Ectodermal cell (in vitro differentiated cells): ENCODE measurements at regions not wholly inside any gene's neighbourhood (a gene's known extent, or its start where the extent isn't known, plus 50 kb on each side); places are given as distances from the start of the nearest gene placed in this dataset.
"Not testable (repeated sequence)": the region's sequence is repeated elsewhere in the genome, so short reads cannot be mapped to it uniquely, and the experiment has no call there.

Experiments
- H3K27ac ChIP-seq: 2 replicates; pipeline ENCODE4 v1.7.0; 2013; ENCODE audit warnings: mild to moderate bottlenecking, low read depth, low read length; ENCODE audit not compliant: insufficient read depth, poor library complexity, severe bottlenecking
- H3K27me3 ChIP-seq: 2 replicates; pipeline ENCODE4 v1.7.0; 2013; ENCODE audit warnings: mild to moderate bottlenecking, low read length; ENCODE audit not compliant: insufficient read depth, control insufficient read depth, poor library complexity, severe bottlenecking
- H3K36me3 ChIP-seq: one replicate; pipeline ENCODE4 v1.7.0; 2013; ENCODE audit warnings: low read length; ENCODE audit not compliant: control insufficient read depth, insufficient read depth
- H3K4me1 ChIP-seq: one replicate; pipeline ENCODE4 v1.7.0; 2013; ENCODE audit warnings: low read length; ENCODE audit not compliant: control insufficient read depth, insufficient read depth
- H3K4me3 ChIP-seq: 2 replicates; pipeline ENCODE4 v1.7.0; 2013; ENCODE audit warnings: low read depth, low read length, control low read depth; ENCODE audit not compliant: insufficient read depth
- H3K9me3 ChIP-seq: 2 replicates; pipeline ENCODE4 v1.7.0; 2013; ENCODE audit warnings: mild to moderate bottlenecking, low read length, moderate library complexity; ENCODE audit not compliant: control insufficient read depth
- WGBS, 2 experiments: methylation state at CpG; one replicate each; pipeline ENCODE4 v1.1.7; 2013; ENCODE audit warnings: missing lambda C conversion rate in 2 of 2; 5-methylcytosine and 5-hydroxymethylcytosine counted together

DNA sequence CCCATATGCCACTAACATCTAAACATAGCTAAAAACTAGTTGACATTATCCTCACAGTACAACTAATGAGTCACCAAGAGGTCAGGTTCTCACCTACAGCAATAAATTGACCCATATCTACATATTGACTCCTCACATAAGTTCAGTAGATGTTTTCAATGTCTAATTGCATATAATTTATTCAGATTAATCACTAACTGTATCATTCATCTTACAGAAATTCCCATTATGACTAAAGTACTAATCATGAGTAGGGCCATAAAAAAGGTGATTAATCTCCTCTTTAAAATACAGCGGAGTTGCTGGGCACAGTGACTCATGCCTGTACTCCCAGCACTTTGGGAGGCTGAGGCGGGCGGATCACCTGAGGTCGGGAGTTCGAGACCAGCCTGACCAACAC, 82.4 kb upstream of the ST3GAL6 start:
- no peaks in the 10 kb centered on the region for H3K36me3 ChIP-seq
- 84 to 92% methylated on average over 5 of the region's 5 CpGs for WGBS, 2 experiments
- H3K4me1 ChIP-seq = no peaks in the 10 kb centered on the region

DNA sequence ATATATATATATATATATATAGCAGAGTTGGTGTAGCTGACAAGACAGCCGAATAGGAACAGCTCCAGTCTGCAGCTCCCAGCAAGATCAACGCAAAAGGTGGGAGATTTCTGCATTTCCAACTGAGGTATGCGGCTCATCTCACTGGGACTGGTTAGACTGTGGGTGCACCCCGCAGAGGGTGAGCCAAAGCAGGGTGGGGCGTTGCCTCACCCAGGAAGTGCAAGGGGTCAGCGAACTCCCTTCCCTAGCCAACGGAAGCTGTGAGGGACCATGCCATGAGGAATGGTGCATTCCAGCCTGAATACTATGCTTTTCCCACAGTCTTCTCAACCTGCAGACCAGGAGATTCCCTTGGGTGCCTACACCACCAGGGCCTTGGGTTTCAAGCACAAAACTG, 81.7 kb upstream of the ST3GAL6 start:
- H3K27me3 ChIP-seq = no peaks in the 10 kb centered on the region
- no peak overlapping the region for H3K4me3 ChIP-seq
- no peaks in the 10 kb centered on the region for H3K9me3 ChIP-seq
- H3K36me3 ChIP-seq = no peaks in the 10 kb centered on the region
- H3K4me1 ChIP-seq = no peaks in the 10 kb centered on the region
- no peak overlapping the region for H3K27ac ChIP-seq
- 94 to 95% methylated on average over 7 of the region's 7 CpGs for WGBS, 2 experiments

More for the DNA sequence above, 82.4 kb upstream of the ST3GAL6 start:
- Histone ChIP-seq H3K9me3 (no peaks in the 10 kb centered on the region), H3K4me3 (no peak overlapping the region), H3K27me3 (no peaks in the 10 kb centered on the region), H3K27ac (no peak overlapping the region)

DNA sequence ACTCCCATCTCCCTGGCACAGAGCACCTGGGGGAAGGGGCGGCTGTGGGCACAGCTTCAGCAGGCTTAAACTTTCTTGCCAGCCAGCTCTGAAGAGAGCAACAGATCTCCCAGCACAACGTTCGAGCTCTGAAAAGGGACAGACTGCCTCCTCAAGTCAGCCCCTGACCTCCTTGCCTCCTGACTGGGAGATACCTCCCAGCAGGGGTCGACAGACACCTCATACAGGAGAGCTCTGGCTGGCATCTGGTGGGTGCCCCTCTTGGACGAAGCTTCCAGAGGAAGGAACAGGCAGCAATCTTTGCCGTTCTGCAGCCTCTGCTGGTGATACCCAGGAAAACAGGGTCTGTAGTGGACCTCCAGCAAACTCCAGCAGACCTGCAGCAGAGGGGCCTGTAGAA, 80.7 kb upstream of the ST3GAL6 start:
- H3K4me3 ChIP-seq, H3K27ac ChIP-seq: not testable (repeated sequence)
- 89 to 90% methylated on average over 6 of the region's 6 CpGs for WGBS, 2 experiments

DNA sequence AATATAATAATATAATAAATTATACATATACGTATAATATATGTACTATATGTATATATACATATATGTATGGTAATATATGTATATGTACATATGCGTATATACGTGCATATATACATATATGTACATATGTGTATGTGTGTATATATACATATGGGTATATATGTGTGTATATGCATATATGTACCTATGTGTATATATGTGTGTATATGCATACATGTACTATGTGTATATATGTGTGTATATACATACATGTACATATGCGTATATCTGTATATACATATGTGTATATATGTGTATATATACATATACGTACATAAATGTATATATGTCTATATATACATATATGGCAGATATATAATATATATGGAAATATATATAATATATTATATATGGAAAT, 74.8 kb upstream of the ST3GAL6 start:
- no CpG with 5 or more reads among the region's 5 CpGs for WGBS, 2 experiments
- Histone ChIP-seq H3K9me3 (no peaks in the 10 kb centered on the region), H3K27me3 (no peaks in the 10 kb centered on the region)

More for the DNA sequence above, 80.7 kb upstream of the ST3GAL6 start:
- H3K4me1 ChIP-seq, H3K36me3 ChIP-seq, H3K9me3 ChIP-seq, H3K27me3 ChIP-seq: not testable (repeated sequence)

DNA sequence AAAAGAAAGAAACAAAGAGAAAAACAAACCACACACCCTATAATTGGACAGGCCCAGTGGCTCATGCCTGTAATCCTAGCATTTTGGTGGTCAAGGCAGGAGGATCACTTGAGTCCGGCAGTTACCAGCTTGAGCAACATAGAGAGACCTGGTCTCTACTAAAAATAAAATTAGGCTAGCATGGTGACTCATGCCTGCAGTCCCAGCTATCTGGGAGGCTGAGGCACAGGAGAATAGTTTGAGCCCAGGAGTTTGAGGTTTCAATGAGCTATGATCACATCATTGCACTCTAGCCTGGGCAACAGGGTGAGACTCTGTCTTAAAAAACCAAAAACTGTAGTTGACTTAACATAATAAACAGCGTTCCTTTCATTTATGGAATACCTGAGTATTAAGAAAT, 72.3 kb upstream of the ST3GAL6 start:
- Histone ChIP-seq H3K4me1 (no peaks in the 10 kb centered on the region), H3K9me3 (no peaks in the 10 kb centered on the region), H3K27ac (no peak overlapping the region), H3K36me3 (no peaks in the 10 kb centered on the region), H3K4me3 (no peak overlapping the region), H3K27me3 (no peaks in the 10 kb centered on the region)
- WGBS, 2 experiments = 89 to 93% methylated on average over 1 to 2 of the region's 2 CpGs

More for the DNA sequence above, 74.8 kb upstream of the ST3GAL6 start:
- H3K4me1 ChIP-seq = no peaks in the 10 kb centered on the region
- no peaks in the 10 kb centered on the region for H3K36me3 ChIP-seq
- H3K27ac ChIP-seq = no peak overlapping the region
- no peak overlapping the region for H3K4me3 ChIP-seq

DNA sequence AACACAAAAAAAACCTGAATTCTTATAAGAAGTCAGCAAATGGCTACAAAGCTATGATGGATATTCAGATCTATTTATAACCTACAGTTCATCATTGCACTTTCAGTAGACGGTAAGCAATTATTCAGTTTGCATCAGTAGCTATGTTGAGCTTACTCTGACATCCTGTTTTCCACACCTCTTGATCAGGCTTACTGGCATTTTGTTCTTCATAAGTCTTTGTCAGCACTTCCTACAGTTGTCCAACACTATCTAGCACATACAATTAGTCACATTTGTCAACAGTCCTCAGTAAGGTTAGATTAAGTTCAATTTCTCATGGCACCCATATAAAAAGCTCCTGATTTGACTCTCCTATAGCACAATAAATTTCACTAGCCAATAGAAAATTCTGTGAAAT, 71.2 kb upstream of the ST3GAL6 start:
- H3K27me3 ChIP-seq = no peaks in the 10 kb centered on the region
- 90 to 94% methylated on average over 1 of the region's 1 CpG for WGBS, 2 experiments
- H3K36me3 ChIP-seq = no peaks in the 10 kb centered on the region

DNA sequence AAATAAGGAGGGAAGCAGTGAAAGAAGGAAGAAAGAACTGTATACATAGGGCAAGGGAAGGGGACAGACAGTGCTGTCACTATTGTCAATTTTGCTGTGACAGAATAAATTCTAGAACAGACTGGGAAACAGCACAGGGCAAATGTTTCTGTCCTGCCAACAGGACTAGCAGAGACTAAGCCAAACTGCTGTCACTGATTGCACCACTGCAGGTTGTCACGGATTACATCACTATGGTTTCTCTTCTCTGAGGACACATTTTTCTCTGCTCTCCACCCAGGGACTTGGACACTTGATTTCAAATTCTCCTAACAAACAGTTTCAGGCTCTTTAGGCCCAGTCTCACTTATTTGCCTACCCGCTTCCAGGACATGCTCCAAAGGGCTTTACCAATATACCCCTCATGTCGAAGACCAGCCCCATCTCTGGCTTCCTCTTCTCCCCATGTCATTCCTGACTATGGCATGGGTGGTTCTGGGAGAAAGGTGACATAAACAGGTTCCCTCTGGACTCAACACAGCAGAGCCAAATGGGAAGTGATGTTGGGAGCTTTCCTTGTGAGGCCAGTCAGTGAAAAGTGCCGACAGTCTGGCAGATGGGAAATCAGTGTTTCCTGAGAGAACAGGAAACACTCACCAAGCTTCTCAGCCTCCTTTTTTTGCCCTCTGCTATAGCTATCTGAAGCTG, 70.2 kb upstream of the ST3GAL6 start:
- no peak overlapping the region for H3K27ac ChIP-seq
- no peaks in the 10 kb centered on the region for H3K9me3 ChIP-seq
- 88 to 89% methylated on average over 3 to 4 of the region's 4 CpGs for WGBS, 2 experiments
- H3K4me1 ChIP-seq = no peaks in the 10 kb centered on the region
- H3K4me3 ChIP-seq = no peak overlapping the region
- H3K36me3 ChIP-seq = no peaks in the 10 kb centered on the region
- no peaks in the 10 kb centered on the region for H3K27me3 ChIP-seq

More for the DNA sequence above, 71.2 kb upstream of the ST3GAL6 start:
- no peaks in the 10 kb centered on the region for H3K4me1 ChIP-seq
- no peak overlapping the region for H3K27ac ChIP-seq
- no peak overlapping the region for H3K4me3 ChIP-seq
- H3K9me3 ChIP-seq = no peaks in the 10 kb centered on the region

DNA sequence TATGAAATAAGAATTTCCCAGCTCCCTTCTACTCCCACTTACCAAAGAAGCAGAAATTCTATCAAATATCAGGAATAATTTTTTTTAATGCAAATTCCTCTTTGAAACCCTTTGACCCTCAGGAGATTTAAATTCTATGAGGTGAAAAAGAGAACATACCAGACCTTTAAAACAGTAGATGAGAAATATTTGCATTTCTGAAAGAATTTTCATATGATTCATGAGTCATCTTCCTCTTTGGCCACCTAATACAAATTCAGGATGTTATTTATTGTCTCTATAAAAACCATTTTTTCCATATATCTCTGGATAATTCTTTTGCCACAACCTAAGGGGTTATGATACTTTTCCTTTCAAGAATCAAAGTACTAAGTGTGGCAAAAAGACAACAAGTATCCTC, 67.3 kb upstream of the ST3GAL6 start:
- Histone ChIP-seq H3K4me1 (no peaks in the 10 kb centered on the region), H3K4me3 (no peak overlapping the region), H3K27me3 (no peaks in the 10 kb centered on the region)

DNA sequence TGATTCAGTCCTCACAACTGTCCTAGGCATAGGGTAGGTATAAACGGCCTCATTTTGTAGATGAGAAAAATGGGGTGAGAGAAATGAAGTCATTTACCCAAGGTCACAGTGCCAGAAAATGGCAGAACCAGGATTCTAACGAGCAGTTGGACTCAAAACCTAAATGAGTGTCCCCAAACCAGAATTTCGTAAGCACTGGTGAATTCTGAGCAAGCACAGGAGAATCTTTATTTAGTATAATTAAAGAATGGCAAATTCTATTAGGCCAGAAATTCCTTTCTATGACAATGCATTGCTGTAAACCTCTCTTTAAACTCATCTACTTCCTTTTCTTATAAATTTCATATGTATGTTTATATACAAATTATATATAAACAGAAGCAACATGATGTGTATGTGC, 66.8 kb upstream of the ST3GAL6 start:
- not testable (repeated sequence) for H3K27me3 ChIP-seq, H3K9me3 ChIP-seq, H3K36me3 ChIP-seq, H3K4me1 ChIP-seq, H3K4me3 ChIP-seq, H3K27ac ChIP-seq
- 91 to 97% methylated on average over 3 of the region's 3 CpGs for WGBS, 2 experiments

More for the DNA sequence above, 67.3 kb upstream of the ST3GAL6 start:
- no peaks in the 10 kb centered on the region for H3K9me3 ChIP-seq
- H3K36me3 ChIP-seq = no peaks in the 10 kb centered on the region
- H3K27ac ChIP-seq = no peak overlapping the region

DNA sequence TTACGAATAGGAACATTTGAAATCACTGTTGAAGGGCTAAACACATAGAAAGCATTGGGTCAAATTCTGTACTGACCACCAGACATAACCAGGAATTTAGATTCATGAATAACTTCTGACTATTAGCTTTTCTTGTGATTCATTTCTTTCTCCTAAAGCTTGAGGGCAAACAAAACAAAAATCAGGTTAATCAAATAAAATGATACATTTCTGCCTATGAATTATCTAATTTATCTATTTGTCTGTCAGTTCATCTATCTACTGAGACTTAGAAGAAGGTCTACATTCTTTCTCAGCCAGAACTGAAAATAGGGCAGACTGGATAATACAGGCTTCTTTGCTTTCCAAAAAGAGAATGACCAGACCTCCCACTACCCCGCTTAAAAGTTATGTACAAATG, 65.9 kb upstream of the ST3GAL6 start:
- no peak overlapping the region for H3K27ac ChIP-seq
- no peaks in the 10 kb centered on the region for H3K27me3 ChIP-seq
- H3K4me1 ChIP-seq = no peaks in the 10 kb centered on the region
- H3K9me3 ChIP-seq = no peaks in the 10 kb centered on the region
- no peaks in the 10 kb centered on the region for H3K36me3 ChIP-seq
- H3K4me3 ChIP-seq = no peak overlapping the region
- WGBS, 2 experiments = 88% methylated on average over 2 of the region's 2 CpGs; no CpG with 5 or more reads in 1 of the 2 experiments

DNA sequence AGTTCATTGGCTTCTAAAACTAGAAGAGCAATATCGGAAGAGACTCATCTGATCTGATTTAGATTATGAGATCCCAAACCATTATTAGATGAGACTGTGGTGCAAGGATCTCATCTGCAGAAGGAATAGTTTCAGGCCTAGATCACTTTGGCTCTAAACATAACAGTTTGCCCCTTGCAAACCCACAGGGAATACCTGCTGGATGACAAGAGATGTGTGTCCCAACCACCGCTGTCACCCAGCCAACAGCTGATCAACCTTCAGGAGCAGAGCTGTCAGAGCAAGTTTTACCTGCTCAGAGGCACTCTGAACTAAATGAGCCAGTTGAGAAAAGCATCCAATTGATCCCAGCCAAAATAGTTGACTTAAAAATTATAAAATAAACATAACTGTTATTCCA, 64.0 kb upstream of the ST3GAL6 start:
- Histone ChIP-seq H3K4me1 (no peaks in the 10 kb centered on the region), H3K4me3 (no peak overlapping the region), H3K27me3 (no peaks in the 10 kb centered on the region), H3K36me3 (no peaks in the 10 kb centered on the region), H3K27ac (no peak overlapping the region), H3K9me3 (no peaks in the 10 kb centered on the region)
- 94 to 99% methylated on average over 2 of the region's 2 CpGs for WGBS, 2 experiments
